Left lung (tissue), 4 donors: ENCODE measurements at regions not wholly inside any gene's neighbourhood (a gene's known extent, or its start where the extent isn't known, plus 50 kb on each side); places are given as distances from the start of the nearest gene placed in this dataset.

Source experiments
- ATAC-seq: fragments of 200-7000 bp; cut with Tn5 transposase; one replicate; pipeline ENCODE4 v1.9.1; 2020; ENCODE audit warnings: moderate library complexity
- DNase-seq, 4 donors: peaks; one replicate each; pipeline ENCODE4 v3.0.0-alpha.2; 2013 to 2020
- H3K27ac ChIP-seq, 2 donors: fragments of 200-600 bp; sonication (generic) in 1 of 2; one replicate each; pipeline versions ENCODE4 v1.5.0 to v1.8.0; 2020 to 2021
- H3K27me3 ChIP-seq, 2 donors: fragments of 200-600 bp; sonication (generic) in 1 of 2; one replicate each; pipeline versions ENCODE4 v1.5.0 to v1.8.0; 2020 to 2021
- H3K36me3 ChIP-seq, 2 donors: fragments of 200-600 bp; sonication (generic) in 1 of 2; one replicate each; pipeline versions ENCODE4 v1.5.0 to v1.8.0; 2020 to 2021
- H3K4me1 ChIP-seq, 2 donors: fragments of 200-600 bp; one replicate each; pipeline ENCODE4 v1.8.0; 2021
- H3K4me3 ChIP-seq, 2 donors: fragments of 200-600 bp; sonication (generic) in 1 of 2; one replicate each; pipeline versions ENCODE4 v1.5.0 to v1.8.0; 2020 to 2021; ENCODE audit warnings: mild to moderate bottlenecking in 1 of 2
- H3K9me3 ChIP-seq, 2 donors: fragments of 200-600 bp; sonication (generic) in 1 of 2; one replicate each; pipeline versions ENCODE4 v1.5.0 to v1.8.0; 2020 to 2021
- intact Hi-C, 2 donors: fragments of 100-400 bp; cut with DNase I; formaldehyde crosslinking; loops; one replicate each; pipeline versions ENCODE4 v1.11.2 to v1.14.2; 2022
- TF ChIP-seq, protein P1 (sequence below), 2 donors: fragments of 200-600 bp; sonication (generic) in 1 of 2; IDR thresholded peaks; one replicate each; pipeline versions ENCODE4 v1.5.0 to v1.8.0; 2021; ENCODE audit warnings: antibody characterized with exemption in 2 of 2
- donor health status: DM: no; HTN: yes; CAD: no.
- donor health status: DM: no; HTN: no; CAD: no.

DNA sequence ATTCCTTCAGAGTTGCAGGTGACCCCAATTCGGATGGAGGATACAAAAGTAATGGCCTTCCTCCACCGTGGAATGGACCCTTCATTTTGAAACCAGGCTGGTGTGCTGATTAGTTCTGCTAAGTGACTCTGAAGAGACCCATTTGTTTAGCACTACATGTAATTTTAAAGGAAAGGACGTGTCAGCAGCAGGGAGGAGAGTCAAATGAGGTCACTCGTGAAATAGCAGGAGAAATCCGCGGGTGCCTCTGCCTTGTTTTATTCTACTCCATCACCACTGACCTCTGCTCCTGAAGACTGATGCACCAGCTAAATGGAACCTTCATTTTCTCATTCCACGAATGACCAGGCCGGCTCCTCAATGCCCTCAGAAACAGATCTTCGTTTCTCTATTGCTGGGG, 589.2 kb downstream of the CDH11 start:
- H3K27ac ChIP-seq: no peak overlapping the region
- no peak overlapping the region for H3K4me3 ChIP-seq
- no peak for DNase-seq
- H3K9me3 ChIP-seq: peaks cover 0 to 4% of the 10 kb centered on the region in 2 donors
- no peaks in the 10 kb centered on the region for H3K27me3 ChIP-seq
- no peaks in the 10 kb centered on the region for H3K36me3 ChIP-seq
- H3K4me1 ChIP-seq: no peaks in the 10 kb centered on the region
- ATAC-seq: no peak
- intact Hi-C loops: no loop called here
- TF ChIP-seq, protein P1, sequence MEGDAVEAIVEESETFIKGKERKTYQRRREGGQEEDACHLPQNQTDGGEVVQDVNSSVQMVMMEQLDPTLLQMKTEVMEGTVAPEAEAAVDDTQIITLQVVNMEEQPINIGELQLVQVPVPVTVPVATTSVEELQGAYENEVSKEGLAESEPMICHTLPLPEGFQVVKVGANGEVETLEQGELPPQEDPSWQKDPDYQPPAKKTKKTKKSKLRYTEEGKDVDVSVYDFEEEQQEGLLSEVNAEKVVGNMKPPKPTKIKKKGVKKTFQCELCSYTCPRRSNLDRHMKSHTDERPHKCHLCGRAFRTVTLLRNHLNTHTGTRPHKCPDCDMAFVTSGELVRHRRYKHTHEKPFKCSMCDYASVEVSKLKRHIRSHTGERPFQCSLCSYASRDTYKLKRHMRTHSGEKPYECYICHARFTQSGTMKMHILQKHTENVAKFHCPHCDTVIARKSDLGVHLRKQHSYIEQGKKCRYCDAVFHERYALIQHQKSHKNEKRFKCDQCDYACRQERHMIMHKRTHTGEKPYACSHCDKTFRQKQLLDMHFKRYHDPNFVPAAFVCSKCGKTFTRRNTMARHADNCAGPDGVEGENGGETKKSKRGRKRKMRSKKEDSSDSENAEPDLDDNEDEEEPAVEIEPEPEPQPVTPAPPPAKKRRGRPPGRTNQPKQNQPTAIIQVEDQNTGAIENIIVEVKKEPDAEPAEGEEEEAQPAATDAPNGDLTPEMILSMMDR (IDR thresholded peaks at IDR 0.05): no peak

DNA sequence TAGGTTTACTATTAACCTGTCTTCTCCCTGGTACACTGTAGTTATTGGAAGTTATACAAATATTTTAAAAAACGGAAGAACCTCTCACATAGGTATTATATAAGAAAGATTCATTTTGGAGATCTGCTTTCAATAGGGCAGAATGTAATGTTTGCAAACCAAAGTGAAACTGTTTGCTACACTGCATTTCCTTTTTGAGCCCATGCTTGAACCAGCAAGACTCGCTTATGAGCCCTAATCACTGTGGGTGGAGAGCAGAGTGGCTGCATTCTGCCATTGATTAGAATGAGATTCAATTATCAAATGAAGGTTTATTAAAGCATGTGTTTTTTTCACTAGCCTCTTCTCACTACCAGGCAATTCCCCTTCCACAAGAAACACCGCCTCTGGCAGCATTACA, 589.7 kb downstream of the CDH11 start:
- Histone ChIP-seq H3K36me3 (no peaks in the 10 kb centered on the region), H3K4me1 (no peaks in the 10 kb centered on the region), H3K27me3 (no peaks in the 10 kb centered on the region), H3K4me3 (no peak overlapping the region), H3K27ac (no peak overlapping the region), H3K9me3 (peaks cover 0 to 4% of the 10 kb centered on the region in 2 donors)
- TF ChIP-seq, protein P1 (IDR thresholded peaks at IDR 0.05): no peak
- ATAC-seq (no peak), DNase-seq (no peak)
- intact Hi-C loops: no loop called here

DNA sequence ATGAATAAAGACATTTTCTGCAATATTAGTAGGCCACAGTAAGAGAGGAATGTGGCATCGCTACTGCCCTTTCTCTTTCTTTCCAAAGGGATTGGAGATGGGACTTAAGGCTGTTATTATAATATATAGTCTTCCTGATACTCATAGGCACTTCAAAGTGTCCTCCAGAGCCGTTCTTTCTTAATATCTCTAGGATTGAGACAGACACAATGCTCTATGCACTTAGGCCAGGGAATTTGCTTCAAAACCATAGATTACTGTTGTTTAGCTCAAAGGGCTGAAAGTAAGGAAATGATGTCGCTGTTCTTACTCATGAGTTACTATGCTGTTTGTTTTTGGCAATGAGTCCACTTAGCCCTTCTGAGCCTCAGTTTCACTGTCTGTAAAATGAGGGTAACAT, 590.5 kb downstream of the CDH11 start:
- TF ChIP-seq, protein P1 (IDR thresholded peaks at IDR 0.05): no peak
- no peak for ATAC-seq
- Histone ChIP-seq H3K9me3 (peaks cover 0 to 4% of the 10 kb centered on the region in 2 donors), H3K27me3 (no peaks in the 10 kb centered on the region), H3K36me3 (no peaks in the 10 kb centered on the region), H3K4me1 (no peaks in the 10 kb centered on the region), H3K4me3 (no peak overlapping the region), H3K27ac (no peak overlapping the region)
- no peak for DNase-seq
- intact Hi-C loops: no loop called here

DNA sequence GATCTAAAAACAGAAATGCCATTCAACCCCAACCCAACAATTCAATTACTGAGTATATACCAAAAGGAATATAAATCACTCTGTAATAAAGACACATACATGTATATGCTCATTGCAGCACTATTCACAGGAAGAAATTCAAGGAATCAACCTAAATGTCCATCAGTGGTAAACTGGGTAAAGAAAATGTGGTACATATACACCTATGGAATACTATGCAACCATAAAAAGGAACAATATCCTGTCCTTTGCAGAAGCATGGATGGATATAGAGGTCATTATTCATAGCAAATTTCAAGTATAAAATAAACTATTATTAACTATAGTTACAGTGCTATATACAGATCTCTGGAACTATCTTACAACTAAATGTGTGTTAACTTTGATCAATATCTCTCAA, 599.3 kb downstream of the CDH11 start:
- DNase-seq: no peak
- ATAC-seq: no peak
- Histone ChIP-seq H3K9me3 (no peaks in the 10 kb centered on the region), H3K27ac (no peak overlapping the region), H3K36me3 (no peaks in the 10 kb centered on the region), H3K27me3 (no peaks in the 10 kb centered on the region), H3K4me1 (no peaks in the 10 kb centered on the region), H3K4me3 (no peak overlapping the region)
- intact Hi-C loops: no loop called here
- TF ChIP-seq, protein P1 (IDR thresholded peaks at IDR 0.05): no peak

GRCh38 chr16:64513871-64514270, 608.0 kb downstream of the CDH11 start:
- H3K4me3 ChIP-seq: no peak overlapping the region
- no peak overlapping the region for H3K27ac ChIP-seq
- ATAC-seq (no peak), DNase-seq (no peak)
- TF ChIP-seq, protein P1 (IDR thresholded peaks at IDR 0.05): no peak
- intact Hi-C loops: no loop called here
- H3K36me3 ChIP-seq: no peaks in the 10 kb centered on the region
- H3K9me3 ChIP-seq: peaks cover 0 to 2% of the 10 kb centered on the region in 2 donors
- H3K27me3 ChIP-seq: no peaks in the 10 kb centered on the region
- H3K4me1 ChIP-seq: no peaks in the 10 kb centered on the region
